Mucosa of rectum (tissue), 2 donors: ENCODE measurements at regions not wholly inside any gene's neighbourhood (a gene's known extent, or its start where the extent isn't known, plus 50 kb on each side); places are given as distances from the start of the nearest gene placed in this dataset.

ENCODE experiments used
- H3K27ac ChIP-seq, 2 donors: one replicate each; pipeline ENCODE4 v1.7.0; 2013; ENCODE audit warnings: inconsistent platforms in 2 of 2, low read depth in 2 of 2, low read length in 2 of 2
- H3K27me3 ChIP-seq, 2 donors: one replicate each; pipeline ENCODE4 v1.7.0; 2013; ENCODE audit warnings: low read length in 2 of 2; ENCODE audit not compliant: control insufficient read depth in 2 of 2, insufficient read depth in 2 of 2
- H3K36me3 ChIP-seq, 2 donors: one replicate each; pipeline ENCODE4 v1.7.0; 2013; ENCODE audit warnings: low read length in 2 of 2; ENCODE audit not compliant: control insufficient read depth in 2 of 2, insufficient read depth in 2 of 2
- H3K4me1 ChIP-seq, 2 donors: one replicate each; pipeline ENCODE4 v1.7.0; 2013; ENCODE audit warnings: low read length in 2 of 2, mild to moderate bottlenecking in 1 of 2; ENCODE audit not compliant: control insufficient read depth in 2 of 2, insufficient read depth in 2 of 2
- H3K4me3 ChIP-seq, 2 donors: one replicate each; pipeline ENCODE4 v1.7.0; 2013; ENCODE audit warnings: low read length in 2 of 2
- H3K9ac ChIP-seq, 2 donors: one replicate each; pipeline ENCODE4 v1.7.0; 2013; ENCODE audit warnings: low read length in 2 of 2, low read depth in 1 of 2, mild to moderate bottlenecking in 1 of 2
- H3K9me3 ChIP-seq, 2 donors: one replicate each; pipeline ENCODE4 v1.7.0; 2013; ENCODE audit warnings: low read length in 2 of 2; ENCODE audit not compliant: control insufficient read depth in 2 of 2
- donor health status: healthy.
- donor health status: Normal muscosa, but diverticular disease.

DNA sequence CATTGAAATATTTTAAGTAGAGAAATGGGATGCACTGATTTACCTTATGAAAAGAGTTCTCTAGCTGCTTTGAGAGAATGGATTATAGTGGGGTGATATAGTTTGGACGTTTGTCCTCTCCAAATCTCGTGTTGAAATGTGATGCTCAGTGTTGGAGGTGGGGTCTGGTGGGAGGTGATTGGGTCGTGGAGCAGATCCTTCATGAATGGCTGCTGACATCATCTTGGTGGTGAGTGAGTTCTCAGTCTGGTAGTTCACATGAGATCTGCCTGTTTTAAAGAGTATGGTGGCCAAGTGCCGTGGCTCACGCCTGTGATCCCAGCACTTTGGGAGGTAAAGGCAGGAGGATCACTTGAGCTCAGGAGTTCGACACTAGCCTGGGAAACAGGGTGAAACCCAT is 58.7 kb upstream of the SH3RF3 start:
- Histone ChIP-seq H3K4me1 (peaks cover 0 to 1% of the 10 kb centered on the region in 2 donors), H3K27ac (no peak overlapping the region), H3K27me3 (no peaks in the 10 kb centered on the region), H3K9me3 (no peaks in the 10 kb centered on the region), H3K9ac (no peak overlapping the region), H3K36me3 (no peaks in the 10 kb centered on the region), H3K4me3 (no peak overlapping the region)

DNA sequence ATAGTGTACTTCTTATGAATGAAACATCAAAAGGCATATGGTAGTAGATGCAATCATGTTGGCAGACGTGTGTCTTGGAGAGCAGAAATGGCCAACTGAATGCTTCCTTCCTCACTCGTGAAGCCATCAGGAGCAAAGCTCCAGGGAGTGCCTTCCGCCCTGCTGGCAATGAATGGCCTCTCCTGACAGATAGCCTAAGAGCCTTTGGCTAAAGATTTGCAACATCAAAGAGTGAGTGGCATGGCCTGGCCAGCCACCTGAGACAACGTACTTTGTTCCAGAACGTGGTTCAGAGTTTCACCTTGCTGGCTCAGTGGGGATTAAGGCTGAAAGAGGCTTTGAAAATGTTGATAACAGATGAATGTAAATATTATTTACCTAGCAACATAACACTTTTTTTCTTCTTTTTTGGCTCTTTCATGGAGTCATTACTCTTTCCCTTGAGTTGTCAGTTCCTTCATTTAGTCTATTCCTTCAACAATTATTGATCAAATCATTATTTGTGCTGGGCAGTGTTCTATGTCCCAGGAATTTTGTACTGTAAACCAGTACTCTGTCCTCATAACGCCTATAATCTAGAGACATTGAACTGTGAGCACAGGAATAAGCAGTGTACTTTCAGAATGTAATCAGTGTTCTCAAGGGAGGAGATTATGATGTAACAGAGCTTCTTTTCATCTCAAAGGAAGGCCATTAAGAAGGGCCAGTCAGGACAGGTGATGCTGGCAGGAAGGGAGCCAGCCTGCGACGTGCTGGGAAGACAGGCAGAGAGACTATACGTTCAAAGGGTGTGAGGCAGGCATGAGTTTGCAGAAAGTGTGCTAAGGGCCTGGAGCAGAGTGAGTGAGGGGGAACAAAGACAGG is 59.4 kb upstream of the SH3RF3 start:
- Histone ChIP-seq H3K36me3 (no peaks in the 10 kb centered on the region), H3K4me1 (peaks cover 0 to 6% of the 10 kb centered on the region in 2 donors), H3K27me3 (no peaks in the 10 kb centered on the region), H3K9me3 (no peaks in the 10 kb centered on the region), H3K9ac (no peak overlapping the region), H3K4me3 (no peak overlapping the region), H3K27ac (no peak overlapping the region)

DNA sequence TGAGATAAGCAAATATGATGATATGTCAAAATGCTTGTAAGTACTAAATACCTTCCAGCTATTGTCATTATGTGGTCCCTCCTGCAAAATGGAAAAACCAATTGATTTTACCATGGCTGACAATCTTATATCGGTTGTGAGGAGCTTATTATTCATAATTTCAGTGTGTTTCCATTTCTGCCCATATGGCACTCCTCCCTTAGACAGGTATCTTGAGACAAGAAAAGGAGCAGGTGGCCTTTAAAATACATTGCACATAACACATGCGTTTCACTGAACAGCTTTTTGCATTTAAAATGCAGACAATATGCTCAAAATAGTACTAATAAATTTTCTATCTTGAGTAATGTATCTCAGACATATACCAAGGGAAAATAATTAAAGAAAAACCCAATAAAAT is 60.2 kb upstream of the SH3RF3 start:
- Histone ChIP-seq H3K27me3 (no peaks in the 10 kb centered on the region), H3K9ac (no peak overlapping the region), H3K4me3 (no peak overlapping the region), H3K4me1 (peaks cover 0 to 6% of the 10 kb centered on the region in 2 donors), H3K27ac (no peak overlapping the region), H3K36me3 (no peaks in the 10 kb centered on the region), H3K9me3 (no peaks in the 10 kb centered on the region)

DNA sequence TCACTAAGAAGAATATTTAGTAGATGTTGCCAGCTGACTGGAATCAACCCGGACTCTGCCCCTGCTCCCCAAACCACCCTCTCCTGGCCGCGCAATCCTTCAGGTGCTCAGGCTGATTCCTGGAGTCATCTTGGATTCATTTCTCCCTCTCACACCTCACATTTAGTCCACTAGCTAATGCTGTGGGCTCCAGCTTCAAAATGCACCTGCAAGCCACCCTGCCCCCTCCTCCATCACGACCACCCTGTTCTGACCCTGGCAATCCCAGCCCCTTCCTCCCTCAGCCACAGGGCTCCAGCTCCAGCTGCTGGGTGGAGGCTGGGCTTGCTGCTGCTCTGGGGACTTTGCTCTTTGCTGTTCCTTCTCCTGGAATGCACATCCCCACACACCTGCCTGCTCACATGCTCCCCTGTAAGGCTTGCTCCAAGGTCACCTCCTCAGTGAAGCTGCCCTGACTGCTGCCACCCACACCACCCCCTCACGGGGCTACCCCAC is 61.3 kb upstream of the SH3RF3 start:
- Histone ChIP-seq H3K4me1 (peaks cover 0 to 6% of the 10 kb centered on the region in 2 donors), H3K9me3 (no peaks in the 10 kb centered on the region), H3K4me3 (no peak overlapping the region), H3K36me3 (no peaks in the 10 kb centered on the region), H3K27ac (no peak overlapping the region), H3K9ac (no peak overlapping the region), H3K27me3 (no peaks in the 10 kb centered on the region)

DNA sequence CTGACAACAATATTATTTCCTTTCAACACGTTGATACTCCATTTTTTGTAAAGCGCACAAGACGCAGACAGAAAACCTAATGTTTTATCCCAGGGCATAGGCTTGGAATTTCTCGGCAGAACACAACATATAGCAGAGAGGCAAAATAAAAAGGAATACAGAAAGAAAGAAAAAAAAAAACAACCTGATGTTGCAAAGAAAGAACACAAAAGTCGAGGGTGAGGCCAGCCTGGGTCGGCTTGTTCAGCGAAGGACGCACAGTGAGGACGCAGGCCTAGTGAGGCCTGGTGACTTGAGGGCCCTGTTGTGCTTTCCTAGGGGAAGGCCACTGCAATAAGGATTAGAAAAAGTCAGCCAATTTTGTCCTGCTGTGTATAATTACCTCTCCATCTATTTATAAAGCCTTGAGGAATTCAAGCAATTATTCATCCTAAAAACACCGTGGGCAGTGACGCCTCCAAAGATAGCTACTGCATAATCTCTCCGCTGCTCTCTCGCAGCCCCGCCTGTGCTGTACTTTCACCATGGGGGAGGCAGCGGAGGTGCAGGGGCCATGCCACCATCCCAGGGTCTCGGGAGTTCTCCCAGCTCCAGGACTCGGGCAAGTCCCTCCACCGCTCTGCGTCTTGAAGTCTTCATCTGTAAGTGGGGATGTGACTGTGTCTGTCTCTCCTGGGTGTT is 61.9 kb upstream of the SH3RF3 start:
- no peak overlapping the region for H3K9ac ChIP-seq
- peaks cover 4 to 6% of the 10 kb centered on the region in 2 donors for H3K4me1 ChIP-seq
- H3K4me3 ChIP-seq = no peak overlapping the region
- no peaks in the 10 kb centered on the region for H3K27me3 ChIP-seq
- no peaks in the 10 kb centered on the region for H3K9me3 ChIP-seq
- H3K36me3 ChIP-seq = no peaks in the 10 kb centered on the region
- H3K27ac ChIP-seq = no peak overlapping the region

DNA sequence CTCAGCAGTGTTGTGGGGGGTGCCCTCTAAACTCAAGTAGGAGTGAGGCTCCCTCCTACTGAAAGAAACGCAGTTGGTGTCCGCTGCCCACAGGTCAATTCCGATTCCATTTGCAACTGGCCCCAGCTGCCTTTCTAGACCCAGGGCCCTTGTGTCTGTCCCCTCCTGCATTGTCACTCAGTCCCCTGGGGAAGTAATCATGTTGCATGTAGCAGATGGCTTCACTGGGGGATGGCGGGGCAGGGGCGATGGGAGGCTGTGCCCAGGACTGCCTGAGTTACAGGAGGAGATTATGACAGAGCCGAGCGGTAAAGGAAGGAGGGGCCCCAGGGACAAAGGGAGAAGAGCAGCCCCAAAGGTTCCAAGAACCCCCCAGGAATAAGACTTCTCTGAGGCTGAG is 62.5 kb upstream of the SH3RF3 start:
- no peaks in the 10 kb centered on the region for H3K9me3 ChIP-seq
- no peaks in the 10 kb centered on the region for H3K27me3 ChIP-seq
- no peak overlapping the region for H3K9ac ChIP-seq
- H3K36me3 ChIP-seq = no peaks in the 10 kb centered on the region
- no peak overlapping the region for H3K27ac ChIP-seq
- no peak overlapping the region for H3K4me3 ChIP-seq
- peaks cover 4 to 9% of the 10 kb centered on the region in 2 donors for H3K4me1 ChIP-seq

DNA sequence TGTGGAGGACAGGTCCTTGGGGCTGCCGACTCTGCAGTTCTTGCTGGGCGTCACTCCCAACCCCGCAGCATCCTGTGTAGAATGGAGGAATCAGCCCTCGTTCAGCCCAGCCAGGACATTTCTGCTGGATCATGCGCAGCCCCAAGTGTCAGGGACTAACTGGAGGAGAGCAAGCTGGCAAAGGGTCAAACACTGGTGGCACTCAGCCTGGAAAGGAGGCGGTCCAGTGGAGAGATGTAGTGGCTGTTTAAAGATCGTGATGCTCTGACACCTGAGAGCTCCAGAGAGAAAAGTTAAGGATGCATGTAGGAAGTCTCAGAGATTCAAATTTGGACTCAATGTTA is 63.6 kb upstream of the SH3RF3 start:
- H3K27ac ChIP-seq = no peak overlapping the region
- H3K9ac ChIP-seq = no peak overlapping the region
- H3K4me1 ChIP-seq = peaks cover 4 to 9% of the 10 kb centered on the region in 2 donors

DNA sequence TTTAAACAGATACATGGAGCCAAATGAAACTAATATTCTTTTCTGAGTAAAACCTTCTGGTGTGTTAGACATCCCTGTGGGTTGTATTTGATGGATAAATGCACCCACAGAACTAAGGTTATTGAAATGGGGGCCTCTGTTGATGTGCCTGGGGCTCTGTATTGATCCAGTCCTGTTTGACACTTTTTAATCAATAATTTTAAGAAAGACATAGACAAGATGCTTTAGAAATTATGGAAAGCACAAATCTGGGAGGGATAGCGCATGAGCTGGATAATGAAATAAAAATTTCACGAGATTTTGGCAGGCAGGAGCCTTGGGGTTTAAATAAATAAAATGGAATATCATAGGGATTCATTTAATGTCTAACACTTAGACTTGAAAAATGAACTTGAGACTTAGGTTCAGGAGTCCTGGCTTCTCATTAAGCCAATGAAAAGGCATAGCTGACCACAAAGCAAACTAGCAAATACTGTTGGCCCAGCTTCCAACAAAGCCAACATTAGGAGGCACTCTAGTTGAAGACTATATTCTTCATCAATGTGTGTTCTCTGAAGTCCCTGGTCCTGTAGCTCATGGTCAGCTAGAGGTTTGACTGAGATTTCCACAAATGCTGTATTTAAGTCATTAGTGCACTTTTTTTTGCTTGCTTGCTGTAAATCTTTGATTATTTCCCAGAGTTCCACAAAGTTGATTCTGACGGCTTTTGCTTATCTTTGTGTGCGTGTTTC is 64.2 kb upstream of the SH3RF3 start:
- H3K36me3 ChIP-seq = no peaks in the 10 kb centered on the region
- no peak overlapping the region for H3K27ac ChIP-seq
- H3K9ac ChIP-seq = no peak overlapping the region
- no peaks in the 10 kb centered on the region for H3K9me3 ChIP-seq
- peaks cover 4 to 9% of the 10 kb centered on the region in 2 donors for H3K4me1 ChIP-seq
- H3K4me3 ChIP-seq = no peak overlapping the region
- H3K27me3 ChIP-seq = no peaks in the 10 kb centered on the region

More for the DNA sequence above, 63.6 kb upstream of the SH3RF3 start:
- Histone ChIP-seq H3K4me3 (no peak overlapping the region), H3K36me3 (no peaks in the 10 kb centered on the region), H3K9me3 (no peaks in the 10 kb centered on the region), H3K27me3 (no peaks in the 10 kb centered on the region)

DNA sequence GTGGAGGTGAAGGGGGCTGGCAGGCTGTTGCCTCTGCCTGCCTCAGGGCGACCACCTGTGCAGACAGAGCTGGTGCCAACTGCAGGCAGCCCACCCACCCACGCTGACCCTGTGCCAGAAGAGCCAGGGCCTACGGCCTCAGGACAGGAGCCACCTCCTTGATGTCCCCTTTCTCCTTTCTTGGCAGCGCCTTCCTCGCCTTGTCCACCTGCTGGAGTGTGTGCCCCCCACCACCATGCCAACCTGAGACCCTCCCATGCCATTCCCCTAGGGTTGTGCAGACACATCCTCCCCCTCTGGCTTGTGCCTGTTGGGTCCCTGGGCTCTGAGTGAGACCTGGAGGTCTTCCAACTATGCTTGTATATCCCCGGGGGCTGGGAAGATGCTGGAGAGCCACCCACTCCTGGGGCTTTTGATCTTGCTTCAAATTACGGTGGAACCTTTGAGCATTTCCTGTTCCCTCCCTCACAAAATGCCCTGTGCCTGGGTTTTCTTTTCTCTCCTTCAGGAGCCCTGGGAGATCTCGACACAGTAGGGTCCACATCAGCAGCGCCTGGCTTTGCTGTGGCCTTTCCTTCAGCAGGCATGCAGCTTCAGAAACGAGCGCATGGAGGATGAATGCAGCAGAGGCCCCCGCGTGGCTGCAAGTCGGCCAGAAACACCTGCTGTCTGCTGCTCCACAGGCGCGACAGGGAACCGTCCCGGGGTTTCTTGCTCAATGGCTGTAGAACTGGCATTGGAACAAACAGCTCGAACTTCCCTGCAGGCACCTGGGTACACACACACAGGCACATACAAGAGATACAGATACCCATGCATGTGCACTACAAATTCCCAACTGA is 65.9 kb upstream of the SH3RF3 start:
- H3K27ac ChIP-seq = no peak overlapping the region
- H3K4me3 ChIP-seq = no peak overlapping the region
- no peaks in the 10 kb centered on the region for H3K9me3 ChIP-seq
- H3K36me3 ChIP-seq = no peaks in the 10 kb centered on the region
- H3K4me1 ChIP-seq = peaks cover 4 to 9% of the 10 kb centered on the region in 2 donors
- no peak overlapping the region for H3K9ac ChIP-seq
- H3K27me3 ChIP-seq = no peaks in the 10 kb centered on the region
